D721Med (cell line): ENCODE measurements at regions not wholly inside any gene's neighbourhood (a gene's known extent, or its start where the extent isn't known, plus 50 kb on each side); places are given as distances from the start of the nearest gene placed in this dataset.
"Not testable (repeated sequence)": the region's sequence is repeated elsewhere in the genome, so short reads cannot be mapped to it uniquely, and the experiment has no call there.

Source experiments
- DNase-seq: peaks from one replicate; pipeline ENCODE4 v3.0.0; 2011; ENCODE audit warnings: low spot score; ENCODE audit not compliant: insufficient read length
- FAIRE-seq: peaks from 2 replicates; lab custom pipeline; 2011; peaks lifted over from hg19 to GRCh38; lab: Jason Lieb, UNC
- CTCF ChIP-seq: IDR thresholded peaks from 2 replicates; pipeline ENCODE4 v1.5.1; 2012; ENCODE audit warnings: mild to moderate bottlenecking, control low read depth; ENCODE audit not compliant: insufficient read depth; ENCODE audit errors: missing control alignments

GRCh38 chr1:64398936-64399335 is 71.0 kb upstream of the CACHD1 start:
- no peak for DNase-seq
- FAIRE-seq, result no peak

GRCh38 chr1:64401285-64401684 is 68.6 kb upstream of the CACHD1 start:
- no peak for DNase-seq
- TF ChIP-seq CTCF, result no peak
- FAIRE-seq, result no peak

More at GRCh38 chr1:64398936-64399335, 71.0 kb upstream of the CACHD1 start:
- TF ChIP-seq CTCF, result no peak

DNA sequence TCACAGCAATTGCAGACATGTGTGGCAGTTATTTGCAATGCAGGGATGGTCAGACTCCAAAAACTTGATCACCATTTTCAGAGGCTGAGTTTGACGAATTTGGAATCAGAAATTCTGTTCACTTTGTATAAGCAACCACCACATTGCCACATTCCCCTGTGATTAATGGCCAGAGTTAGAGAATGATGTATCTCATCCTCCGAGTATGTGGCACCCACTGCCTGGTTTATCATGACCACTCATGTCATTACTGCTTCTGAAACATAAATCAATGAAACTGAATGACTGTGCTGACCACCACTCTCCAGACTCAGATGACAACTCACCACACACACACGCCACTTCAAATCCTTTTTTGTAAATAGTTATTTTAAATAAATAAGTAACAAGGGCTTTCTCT is 66.6 kb upstream of the CACHD1 start:
- no peak for DNase-seq
- FAIRE-seq, result no peak
- no peak for TF ChIP-seq CTCF

GRCh38 chr1:64404202-64404601 is 65.7 kb upstream of the CACHD1 start:
- no peak for DNase-seq
- no peak for TF ChIP-seq CTCF
- no peak for FAIRE-seq

DNA sequence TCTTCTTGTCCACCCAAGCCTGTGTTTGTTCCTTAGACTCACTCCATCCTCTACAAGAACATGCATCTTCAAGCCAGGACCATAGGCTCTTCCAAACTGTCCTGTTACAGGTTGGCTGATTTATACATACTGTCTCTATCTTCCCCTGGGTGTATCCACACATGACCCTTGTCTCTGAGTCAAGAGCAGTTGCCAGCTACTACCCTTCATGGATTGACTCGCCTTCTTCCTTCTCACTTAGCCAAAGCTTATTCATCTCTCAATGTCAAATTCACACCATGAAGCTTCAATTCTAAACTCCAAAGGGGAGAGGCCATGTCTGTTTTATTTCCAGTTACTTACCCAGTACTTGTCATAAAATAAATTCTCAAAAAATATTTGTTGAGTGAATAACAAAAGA is 64.1 kb upstream of the CACHD1 start:
- FAIRE-seq, result no peak
- DNase-seq, result no peak
- TF ChIP-seq CTCF, result no peak

DNA sequence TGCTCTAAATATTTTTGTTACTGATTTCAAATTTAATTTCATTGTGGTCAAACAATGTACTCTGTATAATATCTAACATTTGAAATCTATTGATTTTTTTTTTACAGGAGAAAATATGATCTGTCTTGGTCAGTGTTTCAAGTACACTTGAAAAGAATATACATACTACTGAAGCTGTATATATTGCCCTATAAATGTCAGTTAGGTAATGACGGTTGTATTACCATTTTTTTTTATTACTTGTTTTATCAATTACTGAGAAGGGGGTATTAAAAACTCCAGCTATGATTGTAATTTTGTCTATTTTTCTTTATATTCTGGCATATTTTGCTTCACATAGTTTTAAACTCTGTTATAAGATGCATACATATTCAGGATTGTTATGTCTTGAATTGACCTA is 59.7 kb upstream of the CACHD1 start:
- no peak for DNase-seq
- TF ChIP-seq CTCF, result no peak
- FAIRE-seq, result no peak

DNA sequence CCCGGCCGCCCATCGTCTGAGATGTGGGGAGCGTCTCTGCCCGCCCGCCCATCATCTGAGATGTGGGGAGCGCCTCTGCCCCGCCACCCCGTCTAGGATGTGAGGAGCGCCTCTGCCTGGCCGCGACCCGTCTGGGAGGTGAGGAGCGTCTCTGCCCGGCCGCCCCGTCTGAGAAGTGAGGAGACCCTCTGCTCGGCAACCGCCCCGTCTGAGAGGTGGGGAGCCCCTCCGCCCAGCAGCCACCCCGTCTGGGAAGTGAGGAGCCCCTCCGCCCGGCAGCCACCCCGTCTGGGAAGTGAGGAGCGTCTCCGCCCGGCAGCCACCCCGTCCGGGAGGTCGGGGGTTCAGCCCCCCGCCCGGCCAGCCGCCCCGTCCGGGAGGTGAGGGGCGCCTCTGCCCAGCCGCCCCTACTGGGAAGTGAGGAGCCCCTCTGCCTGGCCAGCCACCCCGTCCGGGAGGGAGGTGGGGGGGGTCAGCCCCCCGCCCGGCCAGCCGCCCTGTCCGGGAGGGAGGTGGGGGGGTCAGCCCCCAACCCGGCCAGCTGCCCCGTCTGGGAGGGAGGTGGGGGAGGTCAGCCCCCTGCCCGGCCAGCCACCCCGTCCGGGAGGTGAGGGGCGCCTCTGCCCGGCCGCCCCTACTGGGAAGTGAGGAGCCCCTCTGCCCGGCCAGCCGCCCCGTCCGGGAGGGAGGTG is 54.9 kb upstream of the CACHD1 start:
- DNase-seq, FAIRE-seq: not testable (repeated sequence)
